ENCODE measurements at regions not wholly inside any gene's neighbourhood (a gene's known extent, or its start where the extent isn't known, plus 50 kb on each side); places are given as distances from the start of the nearest gene placed in this dataset.
"Not testable (repeated sequence)": the region's sequence is repeated elsewhere in the genome, so short reads cannot be mapped to it uniquely, and the experiment has no call there.

- not testable (repeated sequence) for H3K4me1 ChIP-seq; DNase-seq (ENCODE audit: low spot score in 2 of 2); H3K27ac ChIP-seq; H3K27me3 ChIP-seq; H3K4me3 ChIP-seq; H3K36me3 ChIP-seq
- H3K9me3 ChIP-seq: peaks cover 0 to 29% (median 5%) of the 10 kb centered on the region in 4 donors
These were observed 50.4 kb upstream of the B3GAT2 start for GRCh38 chr6:71007298-71007697.

GRCh38 chr6:71011871-71012371, 55.1 kb upstream of the B3GAT2 start:
- 12 to 13% methylated on average over 1 of the region's 1 CpG for WGBS, 2 donors
- H3K4me3 ChIP-seq: no peak overlapping the region
- no peaks in the 10 kb centered on the region for H3K9me3 ChIP-seq
- no peaks in the 10 kb centered on the region for H3K36me3 ChIP-seq
- H3K27ac ChIP-seq: no peak overlapping the region
- H3K4me1 ChIP-seq: no peaks in the 10 kb centered on the region
- H3K27me3 ChIP-seq: no peaks in the 10 kb centered on the region
- no peak for TF ChIP-seq EP300 (IDR thresholded peaks at IDR 0.05)
- TF ChIP-seq POLR2A (IDR thresholded peaks at IDR 0.05): no peak
- TF ChIP-seq, protein P1, sequence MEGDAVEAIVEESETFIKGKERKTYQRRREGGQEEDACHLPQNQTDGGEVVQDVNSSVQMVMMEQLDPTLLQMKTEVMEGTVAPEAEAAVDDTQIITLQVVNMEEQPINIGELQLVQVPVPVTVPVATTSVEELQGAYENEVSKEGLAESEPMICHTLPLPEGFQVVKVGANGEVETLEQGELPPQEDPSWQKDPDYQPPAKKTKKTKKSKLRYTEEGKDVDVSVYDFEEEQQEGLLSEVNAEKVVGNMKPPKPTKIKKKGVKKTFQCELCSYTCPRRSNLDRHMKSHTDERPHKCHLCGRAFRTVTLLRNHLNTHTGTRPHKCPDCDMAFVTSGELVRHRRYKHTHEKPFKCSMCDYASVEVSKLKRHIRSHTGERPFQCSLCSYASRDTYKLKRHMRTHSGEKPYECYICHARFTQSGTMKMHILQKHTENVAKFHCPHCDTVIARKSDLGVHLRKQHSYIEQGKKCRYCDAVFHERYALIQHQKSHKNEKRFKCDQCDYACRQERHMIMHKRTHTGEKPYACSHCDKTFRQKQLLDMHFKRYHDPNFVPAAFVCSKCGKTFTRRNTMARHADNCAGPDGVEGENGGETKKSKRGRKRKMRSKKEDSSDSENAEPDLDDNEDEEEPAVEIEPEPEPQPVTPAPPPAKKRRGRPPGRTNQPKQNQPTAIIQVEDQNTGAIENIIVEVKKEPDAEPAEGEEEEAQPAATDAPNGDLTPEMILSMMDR (IDR thresholded peaks at IDR 0.05): no peak
- DNase-seq (ENCODE audit: low spot score in 2 of 2): no peak

- no peak overlapping the region for H3K27ac ChIP-seq
- no peaks in the 10 kb centered on the region for H3K4me1 ChIP-seq
- TF ChIP-seq, protein P1 (IDR thresholded peaks at IDR 0.05): peak; percentile 44 to 63 (median 57)
- TF ChIP-seq POLR2A (IDR thresholded peaks at IDR 0.05): no peak
- H3K36me3 ChIP-seq: no peaks in the 10 kb centered on the region
- DNase-seq (ENCODE audit: low spot score in 2 of 2): peak in 1 of 2 donors; percentile 6
- no peaks in the 10 kb centered on the region for H3K9me3 ChIP-seq
- H3K27me3 ChIP-seq: no peaks in the 10 kb centered on the region
- no peak overlapping the region for H3K4me3 ChIP-seq
- 22 to 23% methylated on average over 5 of the region's 5 CpGs for WGBS, 2 donors
These were observed 56.1 kb upstream of the B3GAT2 start for GRCh38 chr6:71012866-71013469.

GRCh38 chr6:71015392-71015791, 58.5 kb upstream of the B3GAT2 start:
- no peaks in the 10 kb centered on the region for H3K36me3 ChIP-seq
- no peaks in the 10 kb centered on the region for H3K27me3 ChIP-seq
- TF ChIP-seq, protein P1 (IDR thresholded peaks at IDR 0.05): no peak
- TF ChIP-seq POLR2A (IDR thresholded peaks at IDR 0.05) (no peak), EP300 (IDR thresholded peaks at IDR 0.05) (no peak)
- H3K27ac ChIP-seq: no peak overlapping the region
- H3K4me3 ChIP-seq: no peak overlapping the region
- DNase-seq (ENCODE audit: low spot score in 2 of 2): no peak
- no peaks in the 10 kb centered on the region for H3K4me1 ChIP-seq
- H3K9me3 ChIP-seq: no peaks in the 10 kb centered on the region

DNA sequence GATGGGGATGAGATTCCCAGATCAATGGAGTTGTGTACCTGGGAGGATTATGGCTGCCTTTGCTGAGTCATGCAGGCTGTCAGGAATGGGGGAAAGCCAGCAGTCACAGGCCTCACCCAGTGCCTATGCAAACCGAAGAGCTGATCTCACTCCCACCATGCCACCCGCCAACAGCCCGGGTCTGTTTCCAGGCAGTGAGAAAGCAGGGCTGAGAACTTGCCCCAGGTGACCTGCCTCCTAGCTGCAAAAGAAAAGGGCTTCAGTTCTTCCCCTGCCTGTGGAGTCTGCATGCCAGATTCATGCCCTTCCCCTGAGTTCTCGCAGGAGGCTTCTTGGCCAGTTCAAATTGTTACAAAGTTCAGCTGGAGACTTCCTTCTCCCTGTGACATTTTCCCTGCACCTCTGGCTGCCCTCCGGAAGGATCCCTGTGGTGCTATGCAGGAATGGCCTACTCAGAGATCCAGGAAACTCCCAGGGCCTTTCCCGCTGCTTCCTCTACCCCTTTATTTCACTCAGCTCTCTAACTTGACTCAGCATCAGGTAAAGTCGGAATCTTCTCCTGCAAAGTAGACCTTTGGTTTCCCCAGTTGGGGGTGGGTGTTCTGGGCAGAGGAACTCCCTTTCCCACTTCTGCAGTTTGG, 71.5 kb upstream of the B3GAT2 start:
- Histone ChIP-seq H3K9me3 (no peaks in the 10 kb centered on the region), H3K4me3 (no peak overlapping the region), H3K4me1 (no peaks in the 10 kb centered on the region), H3K27me3 (no peaks in the 10 kb centered on the region), H3K27ac (no peak overlapping the region), H3K36me3 (no peaks in the 10 kb centered on the region)
- TF ChIP-seq, protein P1 (IDR thresholded peaks at IDR 0.05): no peak
- TF ChIP-seq POLR2A (IDR thresholded peaks at IDR 0.05) (no peak), EP300 (IDR thresholded peaks at IDR 0.05) (no peak)
- WGBS, 2 donors: 62% methylated on average over 7 of the region's 7 CpGs
- no peak for DNase-seq (ENCODE audit: low spot score in 2 of 2)

All from tibial nerve (tissue), 4 donors.